ENCODE measurements at regions not wholly inside any gene's neighbourhood (a gene's known extent, or its start where the extent isn't known, plus 50 kb on each side); places are given as distances from the start of the nearest gene placed in this dataset.

GRCh38 chr10:83880252-83880791, 259.0 kb upstream of the GHITM start:
- TF ChIP-seq CTCF (IDR thresholded peaks at IDR 0.05; ENCODE audit: low read depth, low read length), result no peak
- no peak for TF ChIP-seq EZH2phosphoT487 (IDR thresholded peaks at IDR 0.05; ENCODE audit: low read depth)
